ENCODE measurements at regions not wholly inside any gene's neighbourhood (a gene's known extent, or its start where the extent isn't known, plus 50 kb on each side); places are given as distances from the start of the nearest gene placed in this dataset.

GRCh38 chr9:135277219-135278201 is 190.0 kb downstream of the OLFM1 start:
- TF ChIP-seq REST (IDR thresholded peaks at IDR 0.05; ENCODE audit: insufficient read depth in 1 of 2, low read depth in 2 of 2, low read length in 2 of 2) (no peak), TAF1 (IDR thresholded peaks at IDR 0.05; ENCODE audit: borderline replicate concordance, insufficient read depth, low read length) (no peak), SIN3A (IDR thresholded peaks at IDR 0.05; ENCODE audit: borderline replicate concordance, insufficient read depth, low read length) (no peak)
